Naive thymus-derived CD4-positive, alpha-beta T cell (primary cell): ENCODE measurements at regions not wholly inside any gene's neighbourhood (a gene's known extent, or its start where the extent isn't known, plus 50 kb on each side); places are given as distances from the start of the nearest gene placed in this dataset.
A peak's percentile ranks its signal among the peaks of the same experiment; 100 is the strongest.

Experiments used
- ATAC-seq: fragments of 150-1000 bp; cut with Tn5 transposase; 2 replicates; pipeline ENCODE4 v1.10.0; 2021; ENCODE audit warnings: mild to moderate bottlenecking, moderate library complexity
- CTCF ChIA-PET: fragments of 350-600 bp; sonication (Branson Sonifier 250); formaldehyde crosslinking; loops from one replicate; lab custom pipeline; 2021; ENCODE audit warnings: antibody characterized with exemption; lab: Charles Lee
- POLR2A ChIA-PET: fragments of 350-600 bp; sonication (Branson Sonifier 250); formaldehyde crosslinking; loops from one replicate; lab custom pipeline; 2021; ENCODE audit warnings: antibody characterized with exemption, inconsistent platforms; lab: Charles Lee
- DNase-seq, 9 donors: peaks; one replicate each; pipeline versions ENCODE4 v3.0.0 to v3.0.0-alpha.2; 2020 to 2022; ENCODE audit warnings: mixed read lengths in 1 of 9
- H3K27ac ChIP-seq: one replicate; pipeline ENCODE4 v1.7.0; 2013; ENCODE audit warnings: mild to moderate bottlenecking, low read depth, low read length, moderate library complexity
- H3K27me3 ChIP-seq, 2 donors: one replicate each; pipeline ENCODE4 v1.7.0; 2013; ENCODE audit warnings: low read length in 2 of 2, mild to moderate bottlenecking in 2 of 2, moderate library complexity in 2 of 2; ENCODE audit not compliant: control insufficient read depth in 2 of 2, insufficient read depth in 2 of 2
- H3K36me3 ChIP-seq, 3 experiments: 1 replicate in 2 of 3; 2 replicates in 1 of 3; pipeline ENCODE4 v1.7.0; 2013; ENCODE audit warnings: low read length in 3 of 3, mild to moderate bottlenecking in 3 of 3, moderate library complexity in 1 of 3; ENCODE audit not compliant: insufficient read depth in 3 of 3, control insufficient read depth in 2 of 3
- H3K4me1 ChIP-seq, 2 donors: one replicate each; pipeline ENCODE4 v1.7.0; 2013; ENCODE audit warnings: low read length in 2 of 2, mild to moderate bottlenecking in 2 of 2, moderate library complexity in 1 of 2; ENCODE audit not compliant: control insufficient read depth in 2 of 2, insufficient read depth in 2 of 2
- H3K4me3 ChIP-seq: 2 replicates; pipeline ENCODE4 v1.7.0; 2013; ENCODE audit warnings: mild to moderate bottlenecking, low read length
- H3K9me3 ChIP-seq, 3 experiments: 1 replicate in 2 of 3; 2 replicates in 1 of 3; pipeline ENCODE4 v1.7.0; 2013; ENCODE audit warnings: low read length in 3 of 3; ENCODE audit not compliant: control insufficient read depth in 2 of 3
- H3K27ac Mint-ChIP-seq, 9 donors: one replicate each; pipeline ENCODE4 v1.8.0; 2020 to 2022; ENCODE audit warnings: mixed read lengths in 9 of 9, mild to moderate bottlenecking in 8 of 9, moderate library complexity in 5 of 9, inconsistent platforms in 2 of 9
- H3K27me3 Mint-ChIP-seq, 5 donors: one replicate each; pipeline ENCODE4 v1.8.0; 2021 to 2022; ENCODE audit warnings: mixed read lengths in 5 of 5, mild to moderate bottlenecking in 1 of 5
- H3K36me3 Mint-ChIP-seq, 5 donors: one replicate each; pipeline ENCODE4 v1.8.0; 2020 to 2022; ENCODE audit warnings: mixed read lengths in 5 of 5, mild to moderate bottlenecking in 3 of 5, inconsistent platforms in 1 of 5
- H3K4me1 Mint-ChIP-seq, 7 donors: one replicate each; pipeline ENCODE4 v1.8.0; 2020 to 2022; ENCODE audit warnings: mixed read lengths in 7 of 7, mild to moderate bottlenecking in 3 of 7, inconsistent platforms in 1 of 7
- H3K4me3 Mint-ChIP-seq, 10 donors: one replicate each; pipeline ENCODE4 v1.8.0; 2020 to 2022; ENCODE audit warnings: mild to moderate bottlenecking in 10 of 10, mixed read lengths in 10 of 10, moderate library complexity in 6 of 10, inconsistent platforms in 2 of 10
- H3K9me3 Mint-ChIP-seq, 11 donors: one replicate each; pipeline ENCODE4 v1.8.0; 2020 to 2022; ENCODE audit warnings: mixed read lengths in 11 of 11, mild to moderate bottlenecking in 4 of 11, inconsistent platforms in 1 of 11, moderate library complexity in 1 of 11
- intact Hi-C, 2 donors: fragments of 100-400 bp; cut with micrococcal nuclease; formaldehyde crosslinking; loops; one replicate each; pipeline ENCODE4 v1.15.1; 2023

DNA sequence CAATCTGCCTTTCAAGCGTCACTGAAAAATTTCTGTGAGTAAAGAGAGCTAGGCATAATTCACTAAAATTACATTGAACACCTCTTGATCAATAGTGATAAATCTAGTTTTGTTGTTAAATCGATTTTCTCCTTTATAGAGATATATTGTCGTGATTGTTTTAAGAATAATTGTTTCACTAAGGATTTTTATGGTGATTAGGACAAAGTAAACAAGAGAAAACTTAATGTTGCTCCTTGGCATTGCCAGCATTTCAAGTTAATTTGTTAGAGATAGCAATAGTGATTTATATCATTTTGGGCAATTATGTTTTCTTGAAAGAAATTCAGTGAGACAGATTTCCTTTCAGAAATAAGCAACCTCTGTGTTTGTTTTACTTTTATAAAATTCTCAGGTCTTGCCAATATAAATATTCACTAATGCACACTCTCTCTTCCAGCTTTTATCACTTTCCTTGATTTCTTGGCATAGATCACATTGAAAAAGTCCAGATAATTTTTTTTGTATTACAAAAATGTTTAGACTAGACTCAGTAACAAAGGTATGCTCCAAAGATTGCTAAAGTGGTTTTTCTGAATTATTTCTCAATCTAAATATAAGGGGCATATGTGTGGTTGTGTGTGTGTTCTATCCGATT lies 538.7 kb downstream of the TFEC start:
- no peaks in the 10 kb centered on the region for H3K4me1 ChIP-seq
- intact Hi-C loops, result no loop called here
- no peaks in the 10 kb centered on the region for H3K36me3 ChIP-seq
- DNase-seq (no peak), ATAC-seq (no peak)
- Mint-ChIP-seq H3K9me3 (no peaks in the 10 kb centered on the region), H3K4me3 (no peak overlapping the region), H3K27ac (no peak overlapping the region), H3K4me1 (no peaks in the 10 kb centered on the region), H3K36me3 (no peaks in the 10 kb centered on the region), H3K27me3 (peaks cover 0 to 16% (median 6%) of the 10 kb centered on the region in 5 donors)
- no peak overlapping the region for H3K4me3 ChIP-seq
- H3K9me3 ChIP-seq, result no peaks in the 10 kb centered on the region
- ChIA-PET POLR2A (no interaction called here), CTCF (no interaction called here)
- no peaks in the 10 kb centered on the region for H3K27me3 ChIP-seq
- H3K27ac ChIP-seq, result no peak overlapping the region

DNA sequence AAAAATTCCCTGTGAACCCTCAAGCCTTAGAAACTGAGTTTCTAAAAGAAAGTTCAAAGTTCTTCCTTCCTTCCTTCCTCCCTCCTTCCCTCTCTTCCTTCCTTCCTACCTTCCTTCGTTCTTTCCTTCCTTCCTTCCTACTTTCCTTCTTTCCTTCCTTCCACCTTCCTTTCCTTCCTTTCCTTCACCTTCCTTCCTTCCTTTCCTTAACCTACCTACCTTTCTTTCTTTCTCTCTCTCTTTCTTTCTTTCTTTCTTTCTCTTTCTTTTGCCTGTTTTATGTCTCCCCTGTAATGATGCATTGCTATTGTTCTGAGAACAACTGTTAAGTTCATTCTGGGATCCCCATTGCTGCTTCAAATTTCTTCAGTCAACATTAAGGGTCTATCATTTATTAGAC lies 551.1 kb downstream of the TFEC start:
- no peaks in the 10 kb centered on the region for H3K4me1 ChIP-seq
- no peak overlapping the region for H3K4me3 ChIP-seq
- Mint-ChIP-seq H3K27me3 (peaks cover 40 to 59% (median 44%) of the 10 kb centered on the region in 5 donors), H3K4me1 (peaks cover 0 to 14% (median 10%) of the 10 kb centered on the region in 7 donors), H3K4me3 (no peak overlapping the region), H3K9me3 (peaks cover 0 to 5% (median 0%) of the 10 kb centered on the region in 11 donors), H3K36me3 (peaks cover 0 to 4% (median 0%) of the 10 kb centered on the region in 5 donors), H3K27ac (no peak overlapping the region)
- no peaks in the 10 kb centered on the region for H3K27me3 ChIP-seq
- ATAC-seq, result no peak
- no peaks in the 10 kb centered on the region for H3K9me3 ChIP-seq
- intact Hi-C loops, result no loop called here
- CTCF ChIA-PET, result no interaction called here
- H3K27ac ChIP-seq, result no peak overlapping the region
- DNase-seq, result no peak
- POLR2A ChIA-PET, result no interaction called here
- no peaks in the 10 kb centered on the region for H3K36me3 ChIP-seq

GRCh38 chr7:115478426-115478825 lies 552.1 kb downstream of the TFEC start:
- peaks cover 0 to 5% (median 0%) of the 10 kb centered on the region in 11 donors for H3K9me3 Mint-ChIP-seq
- Histone ChIP-seq H3K4me1 (no peaks in the 10 kb centered on the region), H3K36me3 (no peaks in the 10 kb centered on the region), H3K4me3 (no peak overlapping the region), H3K27ac (no peak overlapping the region), H3K9me3 (no peaks in the 10 kb centered on the region), H3K27me3 (no peaks in the 10 kb centered on the region)
- ChIA-PET CTCF (no interaction called here), POLR2A (no interaction called here)
- no peak overlapping the region for H3K4me3 Mint-ChIP-seq
- H3K4me1 Mint-ChIP-seq, result peaks cover 0 to 14% (median 10%) of the 10 kb centered on the region in 7 donors
- H3K36me3 Mint-ChIP-seq, result peaks cover 0 to 4% (median 0%) of the 10 kb centered on the region in 5 donors
- no peak overlapping the region for H3K27ac Mint-ChIP-seq
- DNase-seq (no peak), ATAC-seq (no peak)
- H3K27me3 Mint-ChIP-seq, result peaks cover 40 to 55% (median 44%) of the 10 kb centered on the region in 5 donors
- intact Hi-C loops, result no loop called here

- ATAC-seq (no peak), DNase-seq (no peak)
- H3K4me3 Mint-ChIP-seq, result peak overlapping the region in 8 of 10 donors; percentile 20 to 68 (median 54)
- Histone ChIP-seq H3K36me3 (no peaks in the 10 kb centered on the region), H3K9me3 (no peaks in the 10 kb centered on the region), H3K4me3 (no peak overlapping the region), H3K27me3 (no peaks in the 10 kb centered on the region), H3K4me1 (no peaks in the 10 kb centered on the region), H3K27ac (no peak overlapping the region)
- ChIA-PET CTCF (interaction anchor here (0.7 kb wide), 1 partner anchor 22 kb away, joined by 4 read pairs; no protein-coding TSS in a partner anchor), POLR2A (no interaction called here)
- peaks cover 0 to 5% (median 0%) of the 10 kb centered on the region in 11 donors for H3K9me3 Mint-ChIP-seq
- peaks cover 42 to 57% (median 46%) of the 10 kb centered on the region in 5 donors for H3K27me3 Mint-ChIP-seq
- H3K27ac Mint-ChIP-seq, result no peak overlapping the region
- intact Hi-C loops, result loop anchor here in 1 of 2 donors (2.0 kb wide), 1 partner anchor 612 kb away; no protein-coding TSS in a partner anchor
- H3K4me1 Mint-ChIP-seq, result peaks cover 0 to 14% (median 10%) of the 10 kb centered on the region in 7 donors
- peaks cover 0 to 4% (median 0%) of the 10 kb centered on the region in 5 donors for H3K36me3 Mint-ChIP-seq
These were observed 553.3 kb downstream of the TFEC start for GRCh38 chr7:115477193-115477651.

GRCh38 chr7:115476671-115477181 lies 553.8 kb downstream of the TFEC start:
- Mint-ChIP-seq H3K9me3 (peaks cover 0 to 5% (median 0%) of the 10 kb centered on the region in 11 donors), H3K36me3 (peaks cover 0 to 4% (median 0%) of the 10 kb centered on the region in 5 donors), H3K27ac (no peak overlapping the region), H3K4me1 (peaks cover 0 to 14% (median 10%) of the 10 kb centered on the region in 7 donors), H3K27me3 (peaks cover 40 to 59% (median 48%) of the 10 kb centered on the region in 5 donors), H3K4me3 (peak overlapping the region; percentile 20 to 68 (median 52))
- H3K9me3 ChIP-seq, result no peaks in the 10 kb centered on the region
- H3K27me3 ChIP-seq, result no peaks in the 10 kb centered on the region
- ATAC-seq (no peak), DNase-seq (no peak)
- ChIA-PET POLR2A (no interaction called here), CTCF (interaction anchor here (0.7 kb wide), 1 partner anchor 22 kb away, joined by 4 read pairs; no protein-coding TSS in a partner anchor)
- H3K27ac ChIP-seq, result no peak overlapping the region
- intact Hi-C loops, result loop anchor here (1.0 to 2.0 kb wide), 2 partner anchors 611 to 612 kb away; no protein-coding TSS in a partner anchor
- H3K36me3 ChIP-seq, result no peaks in the 10 kb centered on the region
- H3K4me1 ChIP-seq, result no peaks in the 10 kb centered on the region
- H3K4me3 ChIP-seq, result no peak overlapping the region

GRCh38 chr7:115475761-115476385 lies 554.0 kb downstream of the MDFIC start:
- intact Hi-C loops, result loop anchor here (1.0 to 2.0 kb wide), 2 partner anchors 611 kb away; no protein-coding TSS in a partner anchor
- ATAC-seq, result peak; percentile 46

More at GRCh38 chr7:115475761-115476385, 554.0 kb downstream of the MDFIC start:
- H3K9me3 ChIP-seq, result no peaks in the 10 kb centered on the region
- Mint-ChIP-seq H3K27me3 (peaks cover 34 to 55% (median 43%) of the 10 kb centered on the region in 5 donors), H3K4me3 (peak overlapping the region in 2 of 10 donors; percentile 28 to 29), H3K4me1 (peaks cover 0 to 14% (median 10%) of the 10 kb centered on the region in 7 donors), H3K27ac (no peak overlapping the region), H3K36me3 (peaks cover 0 to 4% (median 0%) of the 10 kb centered on the region in 5 donors), H3K9me3 (peaks cover 0 to 5% (median 0%) of the 10 kb centered on the region in 11 donors)
- no peak for DNase-seq
- no peaks in the 10 kb centered on the region for H3K36me3 ChIP-seq
- no peaks in the 10 kb centered on the region for H3K4me1 ChIP-seq
- no peak overlapping the region for H3K4me3 ChIP-seq
- ChIA-PET CTCF (no interaction called here), POLR2A (no interaction called here)
- no peak overlapping the region for H3K27ac ChIP-seq
- no peaks in the 10 kb centered on the region for H3K27me3 ChIP-seq
